ENCODE measurements at regions not wholly inside any gene's neighbourhood (a gene's known extent, or its start where the extent isn't known, plus 50 kb on each side); places are given as distances from the start of the nearest gene placed in this dataset.

GRCh38 chr11:79940974-79941735, 500.3 kb upstream of the TENM4 start:
- H3K4me1 ChIP-seq (ENCODE audit: insufficient read depth, low read length, severe bottlenecking): no peaks in the 10 kb centered on the region

GRCh38 chr11:79940165-79940564, 499.3 kb upstream of the TENM4 start:
- no peaks in the 10 kb centered on the region for H4K20me1 ChIP-seq (ENCODE audit: insufficient read depth, low read length)
- H3K27me3 ChIP-seq (ENCODE audit: insufficient read depth, low read length): no peaks in the 10 kb centered on the region
- H3K36me3 ChIP-seq (ENCODE audit: insufficient read depth, low read length): no peaks in the 10 kb centered on the region
- no peaks in the 10 kb centered on the region for H3K9me2 ChIP-seq (ENCODE audit: low read depth, low read length)
- no peaks in the 10 kb centered on the region for H3K79me2 ChIP-seq (ENCODE audit: insufficient read depth, low read length)
- no peak overlapping the region for H3K27ac ChIP-seq (ENCODE audit: low read depth, low read length, poor library complexity, severe bottlenecking)
- no peak overlapping the region for H3K9ac ChIP-seq (ENCODE audit: low read length)
- no peak for TF ChIP-seq EZH2 (IDR thresholded peaks at IDR 0.05; ENCODE audit: borderline replicate concordance, low read length)
- TF ChIP-seq CTCF (IDR thresholded peaks at IDR 0.05; ENCODE audit: low read length): no peak
- H2AFZ ChIP-seq (ENCODE audit: low read length): no peak overlapping the region
- H3K4me3 ChIP-seq (ENCODE audit: low read depth, low read length, poor library complexity, severe bottlenecking): no peak overlapping the region
- H3K4me2 ChIP-seq (ENCODE audit: low read length): no peak overlapping the region
- no peaks in the 10 kb centered on the region for H3F3A ChIP-seq (ENCODE audit: insufficient read depth, low read length)
- H3K4me1 ChIP-seq (ENCODE audit: insufficient read depth, low read length, severe bottlenecking): no peaks in the 10 kb centered on the region
- no peaks in the 10 kb centered on the region for H3K9me3 ChIP-seq (ENCODE audit: low read length)

More at GRCh38 chr11:79940974-79941735, 500.3 kb upstream of the TENM4 start:
- no peak overlapping the region for H3K27ac ChIP-seq (ENCODE audit: low read depth, low read length, poor library complexity, severe bottlenecking)
- H3K27me3 ChIP-seq (ENCODE audit: insufficient read depth, low read length): no peaks in the 10 kb centered on the region
- no peaks in the 10 kb centered on the region for H3K9me2 ChIP-seq (ENCODE audit: low read depth, low read length)
- H3K9me3 ChIP-seq (ENCODE audit: low read length): no peaks in the 10 kb centered on the region
- TF ChIP-seq EZH2 (IDR thresholded peaks at IDR 0.05; ENCODE audit: borderline replicate concordance, low read length): no peak
- TF ChIP-seq CTCF (IDR thresholded peaks at IDR 0.05; ENCODE audit: low read length): no peak
- H3K4me3 ChIP-seq (ENCODE audit: low read depth, low read length, poor library complexity, severe bottlenecking): no peak overlapping the region
- H3K9ac ChIP-seq (ENCODE audit: low read length): no peak overlapping the region
- no peaks in the 10 kb centered on the region for H3K36me3 ChIP-seq (ENCODE audit: insufficient read depth, low read length)
- no peaks in the 10 kb centered on the region for H3K79me2 ChIP-seq (ENCODE audit: insufficient read depth, low read length)
- no peak overlapping the region for H2AFZ ChIP-seq (ENCODE audit: low read length)
- H4K20me1 ChIP-seq (ENCODE audit: insufficient read depth, low read length): no peaks in the 10 kb centered on the region
- H3F3A ChIP-seq (ENCODE audit: insufficient read depth, low read length): no peaks in the 10 kb centered on the region
- H3K4me2 ChIP-seq (ENCODE audit: low read length): no peak overlapping the region

- H3K4me3 ChIP-seq (ENCODE audit: low read depth, low read length, poor library complexity, severe bottlenecking): no peak overlapping the region
- no peaks in the 10 kb centered on the region for H3K36me3 ChIP-seq (ENCODE audit: insufficient read depth, low read length)
- H3F3A ChIP-seq (ENCODE audit: insufficient read depth, low read length): no peaks in the 10 kb centered on the region
- no peak overlapping the region for H3K9ac ChIP-seq (ENCODE audit: low read length)
- H3K4me1 ChIP-seq (ENCODE audit: insufficient read depth, low read length, severe bottlenecking): no peaks in the 10 kb centered on the region
- no peak overlapping the region for H3K27ac ChIP-seq (ENCODE audit: low read depth, low read length, poor library complexity, severe bottlenecking)
- H3K9me2 ChIP-seq (ENCODE audit: low read depth, low read length): no peaks in the 10 kb centered on the region
- H3K9me3 ChIP-seq (ENCODE audit: low read length): no peaks in the 10 kb centered on the region
- no peaks in the 10 kb centered on the region for H3K27me3 ChIP-seq (ENCODE audit: insufficient read depth, low read length)
- H4K20me1 ChIP-seq (ENCODE audit: insufficient read depth, low read length): no peaks in the 10 kb centered on the region
- no peaks in the 10 kb centered on the region for H3K79me2 ChIP-seq (ENCODE audit: insufficient read depth, low read length)
- no peak overlapping the region for H2AFZ ChIP-seq (ENCODE audit: low read length)
- H3K4me2 ChIP-seq (ENCODE audit: low read length): no peak overlapping the region
- no peak for TF ChIP-seq EZH2 (IDR thresholded peaks at IDR 0.05; ENCODE audit: borderline replicate concordance, low read length)
- TF ChIP-seq CTCF (IDR thresholded peaks at IDR 0.05; ENCODE audit: low read length): no peak
These were observed 498.3 kb upstream of the TENM4 start for GRCh38 chr11:79939111-79939510.

All from OCI-LY1 (cell line).